ENCODE measurements at regions not wholly inside any gene's neighbourhood (a gene's known extent, or its start where the extent isn't known, plus 50 kb on each side); places are given as distances from the start of the nearest gene placed in this dataset.

- H3K4me3 ChIP-seq = no peak overlapping the region
- no peak for DNase-seq (ENCODE audit: low spot score)
- no peak overlapping the region for H3K27ac ChIP-seq
- no peak for TF ChIP-seq CTCF (IDR thresholded peaks at IDR 0.05)
Measured at GRCh38 chr1:95730986-95731385, 497.0 kb downstream of the RWDD3 start.

- Histone ChIP-seq H3K4me3 (no peak overlapping the region), H3K27ac (no peak overlapping the region)
- TF ChIP-seq CTCF (IDR thresholded peaks at IDR 0.05) = no peak
- DNase-seq (ENCODE audit: low spot score) = no peak
Measured at GRCh38 chr1:95731466-95731865, 497.5 kb downstream of the RWDD3 start.

DNA sequence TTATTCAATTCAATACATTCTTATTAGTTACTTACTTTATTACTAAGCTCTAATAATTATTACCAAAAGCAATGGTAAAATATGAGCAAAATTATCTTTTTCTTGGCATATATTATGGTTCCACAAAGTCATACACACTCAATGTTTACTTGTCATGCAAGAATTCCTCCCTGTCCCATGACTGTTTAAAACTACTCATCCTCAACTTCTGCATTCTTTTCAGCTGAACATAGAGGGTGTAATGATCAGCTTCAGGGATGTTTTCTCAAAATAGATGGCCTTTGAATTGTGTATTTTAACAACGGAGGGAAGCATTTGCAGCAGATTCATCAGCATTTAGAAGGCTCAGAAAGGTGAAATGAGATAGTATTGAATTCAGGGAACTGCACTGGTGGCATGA, 499.0 kb downstream of the RWDD3 start:
- H3K27ac ChIP-seq = no peak overlapping the region
- no peak for TF ChIP-seq CTCF (IDR thresholded peaks at IDR 0.05)
- no peak for DNase-seq (ENCODE audit: low spot score)
- no peak overlapping the region for H3K4me3 ChIP-seq

DNA sequence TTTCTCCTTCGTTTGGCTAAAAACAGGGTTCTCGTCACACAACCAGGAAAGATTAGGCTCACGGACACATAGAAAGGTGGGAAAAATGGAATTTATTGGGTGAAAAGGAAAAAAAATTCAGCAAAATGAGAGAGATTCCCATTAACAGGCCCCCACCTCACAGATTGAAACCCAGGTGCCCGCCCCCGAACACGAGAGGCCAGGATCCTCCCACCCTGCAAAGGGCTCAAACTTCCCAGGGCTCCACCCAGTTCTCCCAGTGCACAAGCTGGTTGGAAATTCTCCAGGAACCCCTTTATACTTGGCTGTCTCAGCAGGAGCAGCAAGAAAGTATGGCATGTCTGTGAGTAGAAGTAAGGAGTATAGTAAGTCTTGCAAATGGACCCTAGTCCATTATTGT, 499.7 kb downstream of the RWDD3 start:
- no peak overlapping the region for H3K4me3 ChIP-seq
- DNase-seq (ENCODE audit: low spot score) = no peak
- no peak overlapping the region for H3K27ac ChIP-seq
- TF ChIP-seq CTCF (IDR thresholded peaks at IDR 0.05) = no peak

DNA sequence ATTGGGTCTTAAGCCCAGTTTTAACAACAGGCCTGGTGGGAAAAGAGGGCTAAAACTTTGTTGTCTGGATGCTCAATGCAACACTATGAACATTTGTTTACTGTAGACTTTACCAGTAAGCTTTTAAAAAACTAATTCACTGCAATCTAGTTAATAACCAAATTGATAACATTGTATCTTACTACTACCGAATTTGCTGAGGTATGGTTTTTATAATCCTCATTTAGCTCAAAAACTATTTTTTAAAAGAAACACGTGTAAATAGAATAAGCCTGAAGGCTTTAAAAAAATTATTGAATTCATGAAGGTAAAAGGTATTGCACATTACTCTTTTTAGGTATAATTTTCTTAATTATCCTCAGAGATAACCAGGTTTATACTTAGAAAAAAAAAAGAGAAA, 500.6 kb downstream of the RWDD3 start:
- DNase-seq (ENCODE audit: low spot score) = no peak
- Histone ChIP-seq H3K4me3 (no peak overlapping the region), H3K27ac (no peak overlapping the region)
- no peak for TF ChIP-seq CTCF (IDR thresholded peaks at IDR 0.05)

DNA sequence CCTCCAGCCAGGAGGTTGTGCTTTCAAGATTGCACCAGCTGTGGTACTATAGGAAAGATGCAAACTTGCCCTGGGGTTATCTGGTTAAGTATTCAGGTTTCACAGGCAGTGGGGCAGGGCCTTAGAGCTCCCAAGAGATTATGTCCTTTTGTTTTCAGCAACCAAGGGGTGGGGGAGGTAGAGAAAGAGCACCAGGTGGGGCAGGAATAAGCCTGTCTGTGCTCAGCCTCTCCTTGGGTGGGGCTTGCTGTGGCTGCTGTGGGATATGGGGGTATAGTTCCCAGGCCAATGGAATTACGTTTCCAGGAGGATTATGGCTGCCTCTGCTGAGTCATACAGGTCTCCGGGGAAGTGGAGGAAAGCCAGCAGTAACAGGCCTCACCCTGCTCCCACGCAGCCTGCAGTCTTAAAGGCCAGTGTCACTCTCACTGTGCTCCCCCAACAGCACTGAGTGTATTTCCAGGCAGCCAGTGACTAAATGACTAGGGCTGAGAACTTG, 508.6 kb downstream of the RWDD3 start:
- no peak overlapping the region for H3K4me3 ChIP-seq
- no peak for TF ChIP-seq CTCF (IDR thresholded peaks at IDR 0.05)
- no peak overlapping the region for H3K27ac ChIP-seq
- no peak for DNase-seq (ENCODE audit: low spot score)

DNA sequence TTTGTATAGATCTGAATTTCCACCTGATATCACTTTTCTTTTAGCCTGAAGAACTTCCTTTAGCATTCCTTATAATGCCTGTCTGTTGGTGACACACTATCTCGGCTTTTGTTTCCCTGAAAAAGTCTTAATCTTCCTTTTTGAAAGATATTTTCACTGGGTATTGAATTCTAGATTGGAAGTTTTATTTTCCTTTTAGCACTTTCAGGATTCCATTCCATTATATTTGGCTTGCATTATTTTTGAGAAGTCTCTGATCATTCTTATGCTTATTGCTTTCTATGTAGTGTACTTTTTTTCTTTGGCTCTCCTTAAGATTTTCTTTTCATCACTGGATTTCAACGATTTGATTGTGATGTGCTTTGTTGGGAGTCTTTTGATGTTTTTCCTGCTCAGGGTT, 510.7 kb downstream of the RWDD3 start:
- no peak for TF ChIP-seq CTCF (IDR thresholded peaks at IDR 0.05)
- H3K27ac ChIP-seq = no peak overlapping the region
- no peak overlapping the region for H3K4me3 ChIP-seq
- no peak for DNase-seq (ENCODE audit: low spot score)
